ENCODE measurements at regions not wholly inside any gene's neighbourhood (a gene's known extent, or its start where the extent isn't known, plus 50 kb on each side); places are given as distances from the start of the nearest gene placed in this dataset.
"Not testable (repeated sequence)": the region's sequence is repeated elsewhere in the genome, so short reads cannot be mapped to it uniquely, and the experiment has no call there.

GRCh38 chr4:38532908-38533499 lies 131.0 kb upstream of the KLF3 start:
- H3K4me1 Mint-ChIP-seq, result no peaks in the 10 kb centered on the region
- TF ChIP-seq CTCF (conservative IDR thresholded peaks at IDR 0.05), result no peak
- no peak overlapping the region for H3K27ac Mint-ChIP-seq
- Histone ChIP-seq H3K9ac (ENCODE audit: extremely low read depth, low read length, poor library complexity, severe bottlenecking) (no peak overlapping the region), H3K4me3 (ENCODE audit: low read length) (no peak overlapping the region), H3K36me3 (ENCODE audit: control insufficient read depth, insufficient read depth, low read length) (no peaks in the 10 kb centered on the region), H3K27me3 (ENCODE audit: control insufficient read depth, insufficient read depth, low read length, poor library complexity, severe bottlenecking) (no peaks in the 10 kb centered on the region), H3K27ac (ENCODE audit: low read depth, low read length) (no peak overlapping the region), H3K4me1 (ENCODE audit: control insufficient read depth, insufficient read depth, low read length) (no peaks in the 10 kb centered on the region), H3K9me3 (ENCODE audit: control insufficient read depth, low read length) (no peaks in the 10 kb centered on the region)
- no peak for DNase-seq
- WGBS, 2 experiments (ENCODE audit: insufficient coverage in 1 of 2, insufficient read length in 1 of 2), result 86 to 100% methylated on average over 3 to 6 of the region's 6 CpGs
- no peaks in the 10 kb centered on the region for H3K27me3 Mint-ChIP-seq (ENCODE audit: insufficient read depth)
- no peaks in the 10 kb centered on the region for H3K36me3 Mint-ChIP-seq (ENCODE audit: low read depth)
- no peak overlapping the region for H3K4me3 Mint-ChIP-seq
- no peaks in the 10 kb centered on the region for H3K9me3 Mint-ChIP-seq

- no peak overlapping the region for H3K9ac ChIP-seq (ENCODE audit: extremely low read depth, low read length, poor library complexity, severe bottlenecking)
- no peak overlapping the region for H3K4me3 Mint-ChIP-seq
- 95 to 96% methylated on average over 3 of the region's 3 CpGs for WGBS, 2 experiments (ENCODE audit: insufficient coverage in 1 of 2, insufficient read length in 1 of 2)
Measured at GRCh38 chr4:38534344-38535045, 129.5 kb upstream of the KLF3 start.

GRCh38 chr4:38535071-38535470 lies 128.9 kb upstream of the KLF3 start:
- H3K4me3 ChIP-seq (ENCODE audit: low read length); H3K27ac ChIP-seq (ENCODE audit: low read depth, low read length); H3K27ac Mint-ChIP-seq; H3K36me3 ChIP-seq (ENCODE audit: control insufficient read depth, insufficient read depth, low read length); H3K4me3 Mint-ChIP-seq; H3K4me1 Mint-ChIP-seq; H3K27me3 ChIP-seq (ENCODE audit: control insufficient read depth, insufficient read depth, low read length, poor library complexity, severe bottlenecking); H3K36me3 Mint-ChIP-seq (ENCODE audit: low read depth); H3K4me1 ChIP-seq (ENCODE audit: control insufficient read depth, insufficient read depth, low read length); H3K9ac ChIP-seq (ENCODE audit: extremely low read depth, low read length, poor library complexity, severe bottlenecking); H3K9me3 Mint-ChIP-seq; DNase-seq; H3K27me3 Mint-ChIP-seq (ENCODE audit: insufficient read depth); H3K9me3 ChIP-seq (ENCODE audit: control insufficient read depth, low read length): not testable (repeated sequence)
- 85% methylated on average over 1 of the region's 1 CpG; no CpG with 5 or more reads in 1 of the 2 experiments for WGBS, 2 experiments (ENCODE audit: insufficient coverage in 1 of 2, insufficient read length in 1 of 2)

More at GRCh38 chr4:38534344-38535045, 129.5 kb upstream of the KLF3 start:
- Mint-ChIP-seq H3K36me3 (ENCODE audit: low read depth) (no peaks in the 10 kb centered on the region), H3K27ac (no peak overlapping the region), H3K9me3 (no peaks in the 10 kb centered on the region), H3K27me3 (ENCODE audit: insufficient read depth) (no peaks in the 10 kb centered on the region), H3K4me1 (no peaks in the 10 kb centered on the region)
- H3K9me3 ChIP-seq (ENCODE audit: control insufficient read depth, low read length), result no peaks in the 10 kb centered on the region
- H3K4me1 ChIP-seq (ENCODE audit: control insufficient read depth, insufficient read depth, low read length), result no peaks in the 10 kb centered on the region
- H3K27me3 ChIP-seq (ENCODE audit: control insufficient read depth, insufficient read depth, low read length, poor library complexity, severe bottlenecking), result no peaks in the 10 kb centered on the region
- no peaks in the 10 kb centered on the region for H3K36me3 ChIP-seq (ENCODE audit: control insufficient read depth, insufficient read depth, low read length)
- H3K27ac ChIP-seq (ENCODE audit: low read depth, low read length), result no peak overlapping the region
- H3K4me3 ChIP-seq (ENCODE audit: low read length), result no peak overlapping the region
- DNase-seq, result no peak
- no peak for TF ChIP-seq CTCF (conservative IDR thresholded peaks at IDR 0.05)

Measured in endodermal cell (in vitro differentiated cells).